ENCODE measurements at regions not wholly inside any gene's neighbourhood (a gene's known extent, or its start where the extent isn't known, plus 50 kb on each side); places are given as distances from the start of the nearest gene placed in this dataset.
"Not testable (repeated sequence)": the region's sequence is repeated elsewhere in the genome, so short reads cannot be mapped to it uniquely, and the experiment has no call there.

DNA sequence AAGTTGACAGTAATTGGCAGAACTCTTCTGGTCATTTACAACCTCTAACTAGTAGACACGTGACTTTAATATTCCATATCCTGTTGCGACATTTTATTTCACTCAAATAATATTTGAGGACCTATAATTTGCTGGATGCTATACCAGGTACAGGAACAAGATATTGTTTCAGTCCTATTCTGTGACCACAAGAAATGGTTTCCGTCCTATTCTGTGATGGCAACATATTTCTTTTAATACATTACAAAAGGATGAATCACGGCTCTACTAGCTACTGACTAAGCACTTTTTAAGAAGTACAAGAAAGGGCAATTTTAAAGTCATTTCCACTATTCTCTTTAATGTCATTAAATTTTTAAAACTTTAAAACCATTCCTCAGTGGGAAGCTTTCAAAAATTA lies 400.2 kb downstream of the CNTN3 start:
- Histone ChIP-seq H3K27ac (no peak overlapping the region), H3K27me3 (replicated peaks; ENCODE audit: insufficient read depth) (no peaks in the 10 kb centered on the region), H3K9me3 (no peaks in the 10 kb centered on the region), H3K36me3 (no peaks in the 10 kb centered on the region), H3K4me3 (no peak overlapping the region), H3K4me1 (replicated peaks) (no peaks in the 10 kb centered on the region)
- intact Hi-C loops (cut with DNase I), result no loop called here
- TF ChIP-seq, protein P1, sequence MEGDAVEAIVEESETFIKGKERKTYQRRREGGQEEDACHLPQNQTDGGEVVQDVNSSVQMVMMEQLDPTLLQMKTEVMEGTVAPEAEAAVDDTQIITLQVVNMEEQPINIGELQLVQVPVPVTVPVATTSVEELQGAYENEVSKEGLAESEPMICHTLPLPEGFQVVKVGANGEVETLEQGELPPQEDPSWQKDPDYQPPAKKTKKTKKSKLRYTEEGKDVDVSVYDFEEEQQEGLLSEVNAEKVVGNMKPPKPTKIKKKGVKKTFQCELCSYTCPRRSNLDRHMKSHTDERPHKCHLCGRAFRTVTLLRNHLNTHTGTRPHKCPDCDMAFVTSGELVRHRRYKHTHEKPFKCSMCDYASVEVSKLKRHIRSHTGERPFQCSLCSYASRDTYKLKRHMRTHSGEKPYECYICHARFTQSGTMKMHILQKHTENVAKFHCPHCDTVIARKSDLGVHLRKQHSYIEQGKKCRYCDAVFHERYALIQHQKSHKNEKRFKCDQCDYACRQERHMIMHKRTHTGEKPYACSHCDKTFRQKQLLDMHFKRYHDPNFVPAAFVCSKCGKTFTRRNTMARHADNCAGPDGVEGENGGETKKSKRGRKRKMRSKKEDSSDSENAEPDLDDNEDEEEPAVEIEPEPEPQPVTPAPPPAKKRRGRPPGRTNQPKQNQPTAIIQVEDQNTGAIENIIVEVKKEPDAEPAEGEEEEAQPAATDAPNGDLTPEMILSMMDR (IDR thresholded peaks at IDR 0.05), result no peak
- TF ChIP-seq POLR2AphosphoS5 (IDR thresholded peaks at IDR 0.05) (no peak), POLR2A (IDR thresholded peaks at IDR 0.05) (no peak)
- no peak for DNase-seq (ENCODE audit: low spot score)
- 90% methylated on average over 4 of the region's 4 CpGs for WGBS

DNA sequence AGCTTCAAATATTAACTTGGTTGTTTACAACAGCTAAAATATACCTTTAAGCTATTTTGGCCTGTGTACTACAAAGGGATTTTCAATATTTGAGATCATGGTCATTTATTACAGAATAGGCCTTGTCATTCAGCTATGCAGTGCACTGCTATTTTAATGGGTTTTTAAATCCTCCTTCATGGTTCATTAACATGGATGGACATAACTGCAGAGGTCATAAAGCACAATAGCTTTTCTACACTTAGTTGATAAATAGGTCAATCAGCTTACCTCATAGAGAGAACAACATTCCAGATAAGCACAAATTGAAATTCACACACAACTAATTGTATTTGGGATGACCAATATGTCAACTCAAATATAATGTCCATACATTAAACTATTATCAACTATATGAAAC lies 403.7 kb downstream of the CNTN3 start:
- intact Hi-C loops (cut with DNase I), result no loop called here
- no peaks in the 10 kb centered on the region for H3K36me3 ChIP-seq
- no peaks in the 10 kb centered on the region for H3K4me1 ChIP-seq (replicated peaks)
- TF ChIP-seq POLR2AphosphoS5 (IDR thresholded peaks at IDR 0.05), result no peak
- no peak for TF ChIP-seq POLR2A (IDR thresholded peaks at IDR 0.05)
- TF ChIP-seq, protein P1 (IDR thresholded peaks at IDR 0.05), result no peak
- no peak overlapping the region for H3K4me3 ChIP-seq
- no peak for DNase-seq (ENCODE audit: low spot score)
- no peaks in the 10 kb centered on the region for H3K27me3 ChIP-seq (replicated peaks; ENCODE audit: insufficient read depth)
- no peaks in the 10 kb centered on the region for H3K9me3 ChIP-seq
- H3K27ac ChIP-seq, result no peak overlapping the region

DNA sequence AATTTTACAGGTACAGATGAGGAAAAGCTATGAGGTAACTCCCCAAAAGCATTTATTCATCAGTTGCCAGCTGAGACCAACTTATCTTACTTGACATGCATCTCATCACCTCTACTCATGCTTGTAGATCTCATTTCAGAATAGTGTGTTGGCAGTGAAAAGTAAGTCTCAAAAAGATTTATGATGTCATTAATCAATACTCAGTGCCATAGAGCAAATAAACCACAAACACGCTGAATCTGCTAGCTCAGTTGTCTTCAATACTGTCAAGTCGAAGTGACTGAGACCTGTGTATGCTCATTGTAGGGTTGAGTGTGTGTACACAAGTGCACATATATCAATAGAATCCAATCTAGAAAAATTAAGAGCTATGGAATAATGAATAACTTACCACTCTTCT lies 413.5 kb downstream of the CNTN3 start:
- WGBS, result 51% methylated on average over 2 of the region's 2 CpGs
- no peaks in the 10 kb centered on the region for H3K4me1 ChIP-seq (replicated peaks)
- H3K4me3 ChIP-seq, result no peak overlapping the region
- no peak overlapping the region for H3K27ac ChIP-seq
- TF ChIP-seq POLR2A (IDR thresholded peaks at IDR 0.05), result no peak
- H3K36me3 ChIP-seq, result no peaks in the 10 kb centered on the region
- intact Hi-C loops (cut with DNase I), result no loop called here
- H3K9me3 ChIP-seq, result no peaks in the 10 kb centered on the region
- DNase-seq (ENCODE audit: low spot score), result no peak
- H3K27me3 ChIP-seq (replicated peaks; ENCODE audit: insufficient read depth), result no peaks in the 10 kb centered on the region

DNA sequence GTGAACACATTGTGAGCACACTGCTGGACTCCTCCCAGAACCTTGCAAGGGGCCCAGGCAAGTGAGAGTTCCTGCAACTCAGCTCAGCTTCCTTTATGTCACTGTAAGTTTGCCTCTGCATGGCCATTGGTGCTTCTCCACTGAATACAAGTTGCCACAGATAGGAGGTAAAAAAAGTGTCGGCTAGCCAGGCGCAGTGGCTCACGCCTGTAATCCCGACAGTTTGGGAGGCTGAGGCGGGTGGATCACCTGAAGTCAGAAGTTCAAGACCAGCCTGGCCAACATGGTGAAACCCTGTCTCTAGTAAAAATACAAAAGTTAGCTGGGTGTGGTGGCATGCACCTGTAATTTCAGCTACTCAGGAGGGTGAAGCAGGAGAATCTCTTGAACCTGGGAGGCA lies 435.8 kb downstream of the CNTN3 start:
- H3K27ac ChIP-seq; H3K36me3 ChIP-seq; intact Hi-C loops (cut with DNase I); H3K4me3 ChIP-seq; H3K27me3 ChIP-seq (replicated peaks; ENCODE audit: insufficient read depth); H3K4me1 ChIP-seq (replicated peaks); DNase-seq (ENCODE audit: low spot score); H3K9me3 ChIP-seq: not testable (repeated sequence)
- WGBS, result 96% methylated on average over 5 of the region's 5 CpGs

DNA sequence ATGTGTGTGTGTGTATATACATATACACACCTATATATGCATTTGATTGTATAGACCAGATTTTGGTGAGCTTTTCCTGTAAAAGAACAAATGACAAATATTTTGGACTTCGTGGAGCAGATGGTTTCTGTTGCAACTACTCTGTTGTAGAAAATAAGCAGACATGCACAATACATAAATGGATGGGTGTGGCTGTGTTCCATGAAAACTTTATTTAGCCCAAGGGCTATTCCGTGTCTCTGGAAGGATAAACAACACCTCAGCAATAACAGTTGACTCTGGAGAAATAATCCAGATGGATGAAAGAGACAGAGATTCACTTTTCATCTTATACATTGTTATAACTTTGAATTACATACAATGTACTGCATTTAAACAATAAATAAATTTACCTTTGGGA lies 441.4 kb downstream of the CNTN3 start:
- Histone ChIP-seq H3K27me3 (replicated peaks; ENCODE audit: insufficient read depth) (no peaks in the 10 kb centered on the region), H3K4me3 (no peak overlapping the region), H3K9me3 (no peaks in the 10 kb centered on the region), H3K4me1 (replicated peaks) (no peaks in the 10 kb centered on the region), H3K27ac (no peak overlapping the region), H3K36me3 (no peaks in the 10 kb centered on the region)
- 51% methylated on average over 2 of the region's 2 CpGs for WGBS
- no peak for DNase-seq (ENCODE audit: low spot score)
- TF ChIP-seq POLR2A (IDR thresholded peaks at IDR 0.05) (no peak), POLR2AphosphoS5 (IDR thresholded peaks at IDR 0.05) (no peak)
- TF ChIP-seq, protein P1 (IDR thresholded peaks at IDR 0.05), result no peak
- intact Hi-C loops (cut with DNase I), result no loop called here

DNA sequence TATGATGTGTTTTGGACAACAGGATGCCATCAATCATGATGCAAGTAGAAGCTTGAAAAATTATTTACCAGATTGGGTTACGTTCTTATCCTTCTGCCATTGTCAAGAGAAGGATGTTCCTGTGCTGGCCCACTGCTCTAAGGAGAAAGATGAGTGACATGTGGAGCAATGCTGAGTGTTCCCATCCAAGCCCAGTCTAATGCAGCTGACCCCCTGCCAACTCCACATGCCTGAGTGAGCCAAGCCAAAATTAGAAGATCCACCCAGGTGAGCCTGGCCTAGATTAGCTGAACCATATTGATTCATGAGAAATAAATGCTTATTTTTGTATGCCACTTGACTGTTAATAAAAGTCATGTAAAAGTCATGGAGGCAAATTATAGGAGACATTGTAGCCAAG lies 446.5 kb downstream of the CNTN3 start:
- no peak for TF ChIP-seq POLR2A (IDR thresholded peaks at IDR 0.05)
- TF ChIP-seq, protein P1 (IDR thresholded peaks at IDR 0.05), result no peak
- no peak for TF ChIP-seq POLR2AphosphoS5 (IDR thresholded peaks at IDR 0.05)
- no peak for DNase-seq (ENCODE audit: low spot score)
- intact Hi-C loops (cut with DNase I), result no loop called here
- Histone ChIP-seq H3K27ac (no peak overlapping the region), H3K4me1 (replicated peaks) (no peaks in the 10 kb centered on the region), H3K9me3 (no peaks in the 10 kb centered on the region), H3K27me3 (replicated peaks; ENCODE audit: insufficient read depth) (no peaks in the 10 kb centered on the region), H3K36me3 (no peaks in the 10 kb centered on the region), H3K4me3 (no peak overlapping the region)
- 75% methylated on average over 1 of the region's 1 CpG for WGBS

All from prostate gland (tissue), 2 donors.